ENCODE measurements at regions not wholly inside any gene's neighbourhood (a gene's known extent, or its start where the extent isn't known, plus 50 kb on each side); places are given as distances from the start of the nearest gene placed in this dataset.

- DNase-seq = no peak
- Histone ChIP-seq H3K27me3 (ENCODE audit: control insufficient read depth, insufficient read depth, low read length) (no peaks in the 10 kb centered on the region), H3K4me3 (ENCODE audit: insufficient read depth, low read depth, low read length) (no peak overlapping the region), H3K36me3 (replicated peaks; ENCODE audit: control insufficient read depth, insufficient read depth, low read length) (no peaks in the 10 kb centered on the region)
These were observed 311.1 kb upstream of the SLC7A11 start for GRCh38 chr4:138553001-138553845.

GRCh38 chr4:138542191-138542776 is 300.1 kb upstream of the SLC7A11 start:
- no peak for DNase-seq
- Histone ChIP-seq H3K36me3 (replicated peaks; ENCODE audit: control insufficient read depth, insufficient read depth, low read length) (no peaks in the 10 kb centered on the region), H3K4me3 (ENCODE audit: insufficient read depth, low read depth, low read length) (no peak overlapping the region), H3K27me3 (ENCODE audit: control insufficient read depth, insufficient read depth, low read length) (no peaks in the 10 kb centered on the region)

GRCh38 chr4:138540056-138540800 is 298.1 kb upstream of the SLC7A11 start:
- Histone ChIP-seq H3K27me3 (ENCODE audit: control insufficient read depth, insufficient read depth, low read length) (no peaks in the 10 kb centered on the region), H3K4me3 (ENCODE audit: insufficient read depth, low read depth, low read length) (no peak overlapping the region), H3K36me3 (replicated peaks; ENCODE audit: control insufficient read depth, insufficient read depth, low read length) (no peaks in the 10 kb centered on the region)
- no peak for DNase-seq

GRCh38 chr4:138538743-138539142 is 296.6 kb upstream of the SLC7A11 start:
- Histone ChIP-seq H3K4me3 (ENCODE audit: insufficient read depth, low read depth, low read length) (no peak overlapping the region), H3K36me3 (replicated peaks; ENCODE audit: control insufficient read depth, insufficient read depth, low read length) (no peaks in the 10 kb centered on the region), H3K27me3 (ENCODE audit: control insufficient read depth, insufficient read depth, low read length) (no peaks in the 10 kb centered on the region)
- DNase-seq = no peak

- no peaks in the 10 kb centered on the region for H3K27me3 ChIP-seq (ENCODE audit: control insufficient read depth, insufficient read depth, low read length)
- no peak overlapping the region for H3K4me3 ChIP-seq (ENCODE audit: insufficient read depth, low read depth, low read length)
- H3K36me3 ChIP-seq (replicated peaks; ENCODE audit: control insufficient read depth, insufficient read depth, low read length) = no peaks in the 10 kb centered on the region
- DNase-seq = no peak
These were observed 295.8 kb upstream of the SLC7A11 start for GRCh38 chr4:138537731-138538490.

GRCh38 chr4:138535316-138535715 is 293.2 kb upstream of the SLC7A11 start:
- H3K27me3 ChIP-seq (ENCODE audit: control insufficient read depth, insufficient read depth, low read length) = no peaks in the 10 kb centered on the region
- H3K36me3 ChIP-seq (replicated peaks; ENCODE audit: control insufficient read depth, insufficient read depth, low read length) = no peaks in the 10 kb centered on the region
- no peak for DNase-seq
- H3K4me3 ChIP-seq (ENCODE audit: insufficient read depth, low read depth, low read length) = no peak overlapping the region

- peak; percentile 22 for DNase-seq
- Histone ChIP-seq H3K27me3 (ENCODE audit: control insufficient read depth, insufficient read depth, low read length) (no peaks in the 10 kb centered on the region), H3K36me3 (replicated peaks; ENCODE audit: control insufficient read depth, insufficient read depth, low read length) (no peaks in the 10 kb centered on the region)
These were observed 280.2 kb upstream of the SLC7A11 start for GRCh38 chr4:138522366-138522765.

GRCh38 chr4:138521809-138522208 is 279.7 kb upstream of the SLC7A11 start:
- no peaks in the 10 kb centered on the region for H3K36me3 ChIP-seq (replicated peaks; ENCODE audit: control insufficient read depth, insufficient read depth, low read length)
- H3K27me3 ChIP-seq (ENCODE audit: control insufficient read depth, insufficient read depth, low read length) = no peaks in the 10 kb centered on the region
- H3K4me3 ChIP-seq (ENCODE audit: insufficient read depth, low read depth, low read length) = no peak overlapping the region
- no peak for DNase-seq

More at GRCh38 chr4:138522366-138522765, 280.2 kb upstream of the SLC7A11 start:
- no peak overlapping the region for H3K4me3 ChIP-seq (ENCODE audit: insufficient read depth, low read depth, low read length)

GRCh38 chr4:138519436-138519835 is 277.3 kb upstream of the SLC7A11 start:
- DNase-seq = no peak
- no peak overlapping the region for H3K4me3 ChIP-seq (ENCODE audit: insufficient read depth, low read depth, low read length)
- H3K27me3 ChIP-seq (ENCODE audit: control insufficient read depth, insufficient read depth, low read length) = no peaks in the 10 kb centered on the region
- H3K36me3 ChIP-seq (replicated peaks; ENCODE audit: control insufficient read depth, insufficient read depth, low read length) = no peaks in the 10 kb centered on the region

- Histone ChIP-seq H3K4me3 (ENCODE audit: insufficient read depth, low read depth, low read length) (no peak overlapping the region), H3K36me3 (replicated peaks; ENCODE audit: control insufficient read depth, insufficient read depth, low read length) (no peaks in the 10 kb centered on the region), H3K27me3 (ENCODE audit: control insufficient read depth, insufficient read depth, low read length) (no peaks in the 10 kb centered on the region)
- DNase-seq = no peak
These were observed 271.4 kb upstream of the SLC7A11 start for GRCh38 chr4:138513535-138513934.

- H3K4me3 ChIP-seq (ENCODE audit: insufficient read depth, low read depth, low read length) = no peak overlapping the region
- H3K36me3 ChIP-seq (replicated peaks; ENCODE audit: control insufficient read depth, insufficient read depth, low read length) = no peaks in the 10 kb centered on the region
- H3K27me3 ChIP-seq (ENCODE audit: control insufficient read depth, insufficient read depth, low read length) = no peaks in the 10 kb centered on the region
- no peak for DNase-seq
These were observed 270.6 kb upstream of the SLC7A11 start for GRCh38 chr4:138512756-138513155.

GRCh38 chr4:138510053-138510452 is 267.9 kb upstream of the SLC7A11 start:
- Histone ChIP-seq H3K4me3 (ENCODE audit: insufficient read depth, low read depth, low read length) (no peak overlapping the region), H3K27me3 (ENCODE audit: control insufficient read depth, insufficient read depth, low read length) (no peaks in the 10 kb centered on the region), H3K36me3 (replicated peaks; ENCODE audit: control insufficient read depth, insufficient read depth, low read length) (no peaks in the 10 kb centered on the region)
- no peak for DNase-seq

GRCh38 chr4:138509346-138509745 is 267.2 kb upstream of the SLC7A11 start:
- Histone ChIP-seq H3K27me3 (ENCODE audit: control insufficient read depth, insufficient read depth, low read length) (no peaks in the 10 kb centered on the region), H3K4me3 (ENCODE audit: insufficient read depth, low read depth, low read length) (no peak overlapping the region), H3K36me3 (replicated peaks; ENCODE audit: control insufficient read depth, insufficient read depth, low read length) (no peaks in the 10 kb centered on the region)
- no peak for DNase-seq

- Histone ChIP-seq H3K36me3 (replicated peaks; ENCODE audit: control insufficient read depth, insufficient read depth, low read length) (no peaks in the 10 kb centered on the region), H3K4me3 (ENCODE audit: insufficient read depth, low read depth, low read length) (no peak overlapping the region), H3K27me3 (ENCODE audit: control insufficient read depth, insufficient read depth, low read length) (no peaks in the 10 kb centered on the region)
- DNase-seq = no peak
These were observed 265.4 kb upstream of the SLC7A11 start for GRCh38 chr4:138507522-138507921.
